ENCODE measurements at regions not wholly inside any gene's neighbourhood (a gene's known extent, or its start where the extent isn't known, plus 50 kb on each side); places are given as distances from the start of the nearest gene placed in this dataset.
"Not testable (repeated sequence)": the region's sequence is repeated elsewhere in the genome, so short reads cannot be mapped to it uniquely, and the experiment has no call there.

GRCh38 chr7:124208173-124208572 is 175.3 kb upstream of the TMEM229A start:
- DNase-seq, result no peak
- in situ Hi-C loops (cut with HindIII; ENCODE audit: low pct_ligation_motif_present, low pct_unique_long_range_greater_than_20kb, low sequenced_read_pairs), result no loop called here

GRCh38 chr7:124205526-124205925 is 172.7 kb upstream of the TMEM229A start:
- no peak for DNase-seq
- in situ Hi-C loops (cut with HindIII; ENCODE audit: low pct_ligation_motif_present, low pct_unique_long_range_greater_than_20kb, low sequenced_read_pairs), result no loop called here

GRCh38 chr7:124202546-124202945 is 169.7 kb upstream of the TMEM229A start:
- DNase-seq, result no peak
- in situ Hi-C loops (cut with HindIII; ENCODE audit: low pct_ligation_motif_present, low pct_unique_long_range_greater_than_20kb, low sequenced_read_pairs), result no loop called here

GRCh38 chr7:124201768-124202349 is 169.0 kb upstream of the TMEM229A start:
- in situ Hi-C loops (cut with HindIII; ENCODE audit: low pct_ligation_motif_present, low pct_unique_long_range_greater_than_20kb, low sequenced_read_pairs), result no loop called here
- DNase-seq, result no peak

- in situ Hi-C loops (cut with HindIII; ENCODE audit: low pct_ligation_motif_present, low pct_unique_long_range_greater_than_20kb, low sequenced_read_pairs), result no loop called here
- DNase-seq, result no peak
Measured at GRCh38 chr7:124196519-124196918, 163.7 kb upstream of the TMEM229A start.

- in situ Hi-C loops (cut with HindIII; ENCODE audit: low pct_ligation_motif_present, low pct_unique_long_range_greater_than_20kb, low sequenced_read_pairs), result no loop called here
- no peak for DNase-seq
Measured at GRCh38 chr7:124192885-124193284, 160.0 kb upstream of the TMEM229A start.

- DNase-seq, result no peak
- in situ Hi-C loops (cut with HindIII; ENCODE audit: low pct_ligation_motif_present, low pct_unique_long_range_greater_than_20kb, low sequenced_read_pairs), result no loop called here
Measured at GRCh38 chr7:124191713-124192112, 158.8 kb upstream of the TMEM229A start.

- DNase-seq, result no peak
- in situ Hi-C loops (cut with HindIII; ENCODE audit: low pct_ligation_motif_present, low pct_unique_long_range_greater_than_20kb, low sequenced_read_pairs), result no loop called here
Measured at GRCh38 chr7:124191030-124191429, 158.2 kb upstream of the TMEM229A start.

GRCh38 chr7:124188576-124188975 is 155.7 kb upstream of the TMEM229A start:
- in situ Hi-C loops (cut with HindIII; ENCODE audit: low pct_ligation_motif_present, low pct_unique_long_range_greater_than_20kb, low sequenced_read_pairs), result no loop called here
- DNase-seq, result no peak

- in situ Hi-C loops (cut with HindIII; ENCODE audit: low pct_ligation_motif_present, low pct_unique_long_range_greater_than_20kb, low sequenced_read_pairs), result no loop called here
- no peak for DNase-seq
Measured at GRCh38 chr7:124187962-124188361, 155.1 kb upstream of the TMEM229A start.

GRCh38 chr7:124183649-124184048 is 150.8 kb upstream of the TMEM229A start:
- no peak for DNase-seq
- in situ Hi-C loops (cut with HindIII; ENCODE audit: low pct_ligation_motif_present, low pct_unique_long_range_greater_than_20kb, low sequenced_read_pairs), result no loop called here

GRCh38 chr7:124179641-124180040 is 146.8 kb upstream of the TMEM229A start:
- in situ Hi-C loops (cut with HindIII; ENCODE audit: low pct_ligation_motif_present, low pct_unique_long_range_greater_than_20kb, low sequenced_read_pairs), result no loop called here
- DNase-seq, result no peak

GRCh38 chr7:124177891-124178290 is 145.0 kb upstream of the TMEM229A start:
- in situ Hi-C loops (cut with HindIII; ENCODE audit: low pct_ligation_motif_present, low pct_unique_long_range_greater_than_20kb, low sequenced_read_pairs), result no loop called here
- DNase-seq, result no peak

GRCh38 chr7:124171812-124172211 is 138.9 kb upstream of the TMEM229A start:
- DNase-seq; in situ Hi-C loops (cut with HindIII; ENCODE audit: low pct_ligation_motif_present, low pct_unique_long_range_greater_than_20kb, low sequenced_read_pairs): not testable (repeated sequence)

GRCh38 chr7:124171068-124171467 is 138.2 kb upstream of the TMEM229A start:
- in situ Hi-C loops (cut with HindIII; ENCODE audit: low pct_ligation_motif_present, low pct_unique_long_range_greater_than_20kb, low sequenced_read_pairs), result no loop called here
- peak; percentile 22 for DNase-seq

- no peak for DNase-seq
- in situ Hi-C loops (cut with HindIII; ENCODE audit: low pct_ligation_motif_present, low pct_unique_long_range_greater_than_20kb, low sequenced_read_pairs), result no loop called here
Measured at GRCh38 chr7:124168616-124169015, 135.7 kb upstream of the TMEM229A start.

GRCh38 chr7:124162667-124163066 is 129.8 kb upstream of the TMEM229A start:
- DNase-seq, result no peak
- in situ Hi-C loops (cut with HindIII; ENCODE audit: low pct_ligation_motif_present, low pct_unique_long_range_greater_than_20kb, low sequenced_read_pairs), result no loop called here

GRCh38 chr7:124155432-124156022 is 122.7 kb upstream of the TMEM229A start:
- in situ Hi-C loops (cut with HindIII; ENCODE audit: low pct_ligation_motif_present, low pct_unique_long_range_greater_than_20kb, low sequenced_read_pairs), result no loop called here
- DNase-seq, result peak; percentile 60

GRCh38 chr7:124152859-124153692 is 120.2 kb upstream of the TMEM229A start:
- in situ Hi-C loops (cut with HindIII; ENCODE audit: low pct_ligation_motif_present, low pct_unique_long_range_greater_than_20kb, low sequenced_read_pairs), result no loop called here
- peak; percentile 64 for DNase-seq

- DNase-seq, result no peak
- in situ Hi-C loops (cut with HindIII; ENCODE audit: low pct_ligation_motif_present, low pct_unique_long_range_greater_than_20kb, low sequenced_read_pairs), result no loop called here
Measured at GRCh38 chr7:124137664-124138063, 104.8 kb upstream of the TMEM229A start.

Measured in ACHN (cell line).